ENCODE measurements at regions not wholly inside any gene's neighbourhood (a gene's known extent, or its start where the extent isn't known, plus 50 kb on each side); places are given as distances from the start of the nearest gene placed in this dataset.
"Not testable (repeated sequence)": the region's sequence is repeated elsewhere in the genome, so short reads cannot be mapped to it uniquely, and the experiment has no call there.

DNA sequence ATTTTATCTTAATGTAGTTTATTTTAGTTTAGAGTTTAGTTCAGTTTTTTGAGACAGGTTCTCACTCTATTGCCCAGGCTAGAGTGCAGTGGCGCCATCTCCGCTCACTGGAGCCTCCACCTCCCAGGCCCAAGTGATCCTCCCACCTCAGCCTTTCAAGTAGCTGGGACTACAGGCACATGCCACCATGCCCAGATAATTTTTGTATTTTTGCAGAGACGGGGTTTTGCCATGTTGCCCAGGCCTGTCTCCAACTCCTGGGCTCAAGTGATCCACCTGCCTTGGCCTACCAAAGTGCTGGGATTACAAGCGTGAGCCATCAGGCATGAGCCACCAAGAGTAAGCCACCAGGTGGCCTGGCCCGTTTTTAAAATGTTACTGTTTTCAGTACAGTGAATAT is 2058.4 kb downstream of the MRPL39 start:
- TF ChIP-seq, protein P1, sequence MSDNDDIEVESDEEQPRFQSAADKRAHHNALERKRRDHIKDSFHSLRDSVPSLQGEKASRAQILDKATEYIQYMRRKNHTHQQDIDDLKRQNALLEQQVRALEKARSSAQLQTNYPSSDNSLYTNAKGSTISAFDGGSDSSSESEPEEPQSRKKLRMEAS (IDR thresholded peaks at IDR 0.05; ENCODE audit: insufficient read depth, insufficient read length), result not testable (repeated sequence)
- TF ChIP-seq, protein P2, sequence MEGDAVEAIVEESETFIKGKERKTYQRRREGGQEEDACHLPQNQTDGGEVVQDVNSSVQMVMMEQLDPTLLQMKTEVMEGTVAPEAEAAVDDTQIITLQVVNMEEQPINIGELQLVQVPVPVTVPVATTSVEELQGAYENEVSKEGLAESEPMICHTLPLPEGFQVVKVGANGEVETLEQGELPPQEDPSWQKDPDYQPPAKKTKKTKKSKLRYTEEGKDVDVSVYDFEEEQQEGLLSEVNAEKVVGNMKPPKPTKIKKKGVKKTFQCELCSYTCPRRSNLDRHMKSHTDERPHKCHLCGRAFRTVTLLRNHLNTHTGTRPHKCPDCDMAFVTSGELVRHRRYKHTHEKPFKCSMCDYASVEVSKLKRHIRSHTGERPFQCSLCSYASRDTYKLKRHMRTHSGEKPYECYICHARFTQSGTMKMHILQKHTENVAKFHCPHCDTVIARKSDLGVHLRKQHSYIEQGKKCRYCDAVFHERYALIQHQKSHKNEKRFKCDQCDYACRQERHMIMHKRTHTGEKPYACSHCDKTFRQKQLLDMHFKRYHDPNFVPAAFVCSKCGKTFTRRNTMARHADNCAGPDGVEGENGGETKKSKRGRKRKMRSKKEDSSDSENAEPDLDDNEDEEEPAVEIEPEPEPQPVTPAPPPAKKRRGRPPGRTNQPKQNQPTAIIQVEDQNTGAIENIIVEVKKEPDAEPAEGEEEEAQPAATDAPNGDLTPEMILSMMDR (IDR thresholded peaks at IDR 0.05; ENCODE audit: extremely low read depth in 1 of 2, insufficient read depth in 1 of 2, low read depth in 1 of 2, low read length in 2 of 2), result not testable (repeated sequence)
- TF ChIP-seq POLR2A (IDR thresholded peaks at IDR 0.05; ENCODE audit: low read depth, low read length); EZH2 (IDR thresholded peaks at IDR 0.05; ENCODE audit: borderline replicate concordance, low read depth, low read length, severe bottlenecking); JUN (IDR thresholded peaks at IDR 0.05; ENCODE audit: borderline replicate concordance, insufficient read depth, insufficient read length, low read depth): not testable (repeated sequence)

Measured in endothelial cell of umbilical vein (primary cell).